T-helper 2 cell treated with Interferon-gamma antibody and Interleukin-4, amounts not matched to agents 100 ng/mL and 5 ng/mL, for 36 hours (primary cell): ENCODE measurements at regions not wholly inside any gene's neighbourhood (a gene's known extent, or its start where the extent isn't known, plus 50 kb on each side); places are given as distances from the start of the nearest gene placed in this dataset.
"Not testable (repeated sequence)": the region's sequence is repeated elsewhere in the genome, so short reads cannot be mapped to it uniquely, and the experiment has no call there.

Source experiments
- intact Hi-C: fragments of 100-400 bp; cut with micrococcal nuclease; formaldehyde crosslinking; loops from one replicate; pipeline ENCODE4 v1.15.1; 2023

DNA sequence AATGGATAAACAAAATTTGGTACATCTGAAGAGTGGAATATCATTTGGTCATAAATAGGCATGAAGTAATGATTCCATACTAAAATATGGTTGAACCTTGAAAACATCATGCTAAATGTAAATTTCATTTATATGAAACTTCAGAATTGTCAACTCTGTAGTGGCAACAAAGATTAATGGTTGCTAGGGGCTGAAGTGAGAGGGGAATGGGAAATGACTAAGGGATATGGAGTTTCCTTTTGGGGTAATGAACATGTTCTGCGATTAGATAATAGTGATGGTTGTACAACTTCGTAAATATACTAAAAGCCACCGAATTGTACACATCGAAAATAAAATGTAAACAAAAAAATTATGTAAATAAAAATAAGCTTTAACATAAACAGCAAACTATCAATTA, 384.1 kb upstream of the STEAP1 start:
- intact Hi-C loops = no loop called here

DNA sequence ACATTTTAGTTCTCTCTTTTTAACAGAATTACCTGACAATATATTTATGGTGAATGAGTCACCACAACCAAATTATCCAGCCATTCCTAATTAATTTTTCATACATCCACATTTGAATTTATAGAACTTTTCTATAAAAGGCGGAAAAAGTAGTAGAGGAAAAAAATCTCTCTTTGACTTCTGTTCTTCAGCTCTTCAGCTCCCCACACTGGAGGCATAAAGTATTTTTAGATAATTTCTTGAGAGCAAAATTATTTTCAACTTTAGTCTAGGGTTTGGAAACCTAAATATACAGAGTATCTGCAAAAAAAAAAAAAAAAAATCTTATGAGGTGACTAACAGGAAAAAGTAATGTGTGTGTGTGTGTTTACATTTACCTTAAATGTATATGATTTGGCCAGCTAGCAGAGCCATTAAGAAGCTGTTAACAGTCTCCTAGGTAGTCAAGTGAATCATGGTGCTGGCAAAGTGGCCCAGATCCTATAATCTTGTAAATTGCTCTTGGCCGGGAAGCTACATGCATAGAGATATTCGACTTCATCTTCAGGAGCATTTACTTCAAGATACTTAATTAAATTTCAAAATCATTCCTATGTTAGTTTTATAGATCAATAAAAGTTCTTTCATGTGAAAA, 383.1 kb upstream of the STEAP1 start:
- intact Hi-C loops = no loop called here

DNA sequence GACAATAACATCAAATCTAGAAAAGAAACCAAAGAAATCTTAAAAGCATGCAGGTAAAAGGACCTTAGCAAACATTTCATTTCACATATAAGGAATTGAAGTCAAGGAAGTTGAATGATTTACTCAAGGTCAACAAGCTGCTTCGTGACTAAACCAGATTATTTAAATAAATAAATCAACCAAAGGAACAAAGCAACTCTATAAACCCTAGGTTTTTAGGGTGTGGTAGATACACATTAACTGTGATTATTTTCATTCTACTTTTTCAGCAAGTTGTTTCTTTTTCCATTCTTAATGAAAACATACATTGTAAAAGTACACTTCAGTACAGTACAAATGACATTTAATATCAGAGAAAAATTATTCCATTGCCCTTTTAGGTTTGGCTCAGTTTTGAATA, 382.0 kb upstream of the STEAP1 start:
- intact Hi-C loops = no loop called here

DNA sequence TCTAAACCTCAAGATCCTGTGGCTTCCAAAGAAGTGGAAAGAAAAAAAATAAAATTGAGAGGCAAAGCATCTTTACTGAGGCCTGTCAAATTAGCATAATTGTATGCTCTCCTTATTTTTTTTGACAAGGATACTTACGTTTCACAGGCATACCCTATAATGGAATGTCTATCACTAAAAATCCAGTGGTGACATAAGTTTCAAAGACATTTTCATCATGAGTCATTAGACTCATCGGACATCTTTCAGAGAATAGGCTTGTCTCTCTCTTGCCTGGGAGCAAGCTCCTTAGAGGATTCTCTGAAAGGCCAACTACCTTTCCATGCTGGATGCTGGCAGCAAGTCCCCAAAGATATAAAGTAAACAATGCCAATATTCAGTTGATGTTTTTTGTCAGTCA, 380.7 kb upstream of the STEAP1 start:
- intact Hi-C loops = no loop called here

DNA sequence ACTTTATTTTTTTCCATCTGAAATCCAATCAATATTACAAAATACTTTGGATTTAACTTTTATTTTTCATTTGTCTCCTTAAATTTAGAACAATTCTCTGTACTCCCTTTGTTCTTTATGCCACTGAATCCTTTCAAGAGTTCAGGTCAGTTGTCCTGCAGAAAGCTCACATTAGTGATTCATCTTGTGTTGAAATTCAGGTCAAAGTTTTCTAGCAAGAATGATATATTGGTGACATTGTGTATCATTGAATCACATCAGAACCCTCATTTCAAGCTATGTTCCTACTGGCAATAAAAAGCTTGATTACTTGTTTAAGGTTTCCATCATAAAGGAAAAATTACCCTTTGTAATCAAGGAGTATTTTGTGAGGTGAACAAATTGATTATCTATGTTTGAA, 378.8 kb upstream of the STEAP1 start:
- intact Hi-C loops = no loop called here

DNA sequence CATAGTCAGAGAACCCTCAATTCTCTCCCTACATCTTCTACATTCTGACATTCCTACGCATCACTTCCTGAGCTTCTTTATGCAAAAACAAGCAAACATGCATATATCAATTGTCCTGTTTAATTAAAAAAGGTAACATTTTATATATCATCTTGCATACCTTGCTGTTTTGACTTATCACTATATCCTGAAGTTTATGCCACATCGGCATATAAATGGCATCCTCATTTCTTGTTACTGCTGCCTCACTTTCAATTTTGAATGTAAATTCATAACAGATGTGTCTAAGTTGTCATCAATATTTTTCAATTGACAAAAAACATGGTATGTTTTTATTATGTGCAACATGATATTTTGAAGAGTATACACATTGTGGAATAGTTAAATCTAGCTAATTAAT, 377.3 kb upstream of the STEAP1 start:
- intact Hi-C loops = no loop called here

DNA sequence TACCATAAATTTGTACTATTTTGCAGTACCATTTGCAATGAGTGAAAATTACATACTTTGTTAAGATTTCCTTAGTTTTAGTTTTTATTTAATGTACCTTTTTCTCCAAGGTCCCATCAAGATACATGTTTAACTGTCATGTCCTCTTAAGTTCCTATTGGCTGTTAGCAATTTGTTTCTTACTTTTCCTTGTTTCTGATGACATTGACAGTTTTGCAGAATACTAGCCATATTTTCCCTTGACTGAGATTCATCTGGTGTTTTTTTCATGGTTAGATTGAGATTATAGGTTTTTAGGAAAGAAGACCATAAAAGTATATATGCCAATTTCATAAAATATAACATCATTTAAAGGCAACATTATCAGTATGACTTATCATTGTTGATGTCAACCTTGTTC, 376.8 kb upstream of the STEAP1 start:
- intact Hi-C loops = no loop called here

DNA sequence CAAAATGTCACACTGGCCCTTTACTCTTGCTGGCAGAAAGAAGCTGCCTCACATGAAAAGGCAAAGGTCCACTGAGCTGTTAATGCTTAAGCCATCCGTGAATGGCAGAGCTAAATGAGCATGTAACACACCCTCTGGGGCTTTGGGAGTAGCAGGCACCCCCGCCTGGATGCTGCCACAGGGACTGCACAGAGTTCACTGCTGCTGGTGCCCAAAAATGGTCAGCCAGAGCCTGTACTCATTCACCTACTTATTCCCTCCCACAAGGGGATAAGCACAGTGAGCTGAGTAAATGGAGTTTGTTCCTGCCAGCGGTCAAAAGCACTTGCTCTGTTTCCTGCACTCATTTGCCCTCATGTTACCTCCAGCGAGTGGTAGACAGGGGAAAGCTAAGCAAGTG, 374.0 kb upstream of the STEAP1 start:
- intact Hi-C loops = no loop called here

DNA sequence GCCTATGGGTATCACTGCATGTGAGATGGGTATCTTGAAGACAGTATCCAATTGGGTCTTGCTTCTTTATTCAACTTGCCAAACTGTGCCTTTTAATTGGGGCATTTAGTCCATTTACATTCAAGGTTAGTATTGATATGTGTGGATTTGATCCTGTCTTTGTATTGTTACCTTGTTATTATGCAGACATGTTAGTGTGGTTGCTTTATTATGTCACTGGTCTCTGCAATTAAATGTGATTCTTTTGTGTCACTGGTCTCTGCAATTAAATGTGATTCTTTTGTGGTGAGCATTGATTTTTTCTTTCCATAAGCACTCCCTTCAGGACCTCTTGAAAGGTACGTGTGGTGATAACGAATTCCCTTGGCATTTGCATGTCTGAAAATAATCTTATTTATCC, 357.8 kb upstream of the STEAP1 start:
- intact Hi-C loops = no loop called here

DNA sequence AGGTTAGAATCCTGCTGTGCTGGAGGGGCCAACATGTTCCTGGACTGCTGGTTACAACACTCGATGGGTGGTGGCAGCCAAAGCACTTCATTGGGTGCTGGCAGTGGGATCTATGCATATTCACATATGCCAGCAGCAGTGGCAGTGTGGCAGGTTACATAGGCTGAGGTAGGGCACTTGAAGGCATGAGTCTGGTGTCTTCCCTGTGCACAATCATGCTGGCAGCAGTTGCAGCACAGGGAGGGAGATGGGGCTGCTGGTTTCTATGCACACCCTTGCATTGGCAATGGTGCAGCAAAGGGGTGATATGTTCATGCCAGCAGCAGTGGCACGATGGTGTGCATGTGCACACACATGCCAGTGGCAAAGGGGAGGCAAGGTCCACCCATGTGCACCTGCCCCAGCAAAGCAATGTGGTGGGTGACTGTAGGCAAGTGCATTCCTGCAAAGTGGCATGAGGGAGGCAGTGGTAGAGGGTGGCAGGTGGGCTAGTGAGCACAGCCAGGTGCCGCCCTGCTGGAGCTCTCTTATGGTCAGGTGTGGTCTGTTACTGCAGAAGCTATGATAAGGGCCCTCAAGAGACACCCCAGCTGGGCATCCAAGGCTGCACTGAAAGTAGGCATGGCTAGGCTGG, 356.2 kb upstream of the STEAP1 start:
- intact Hi-C loops = no loop called here

DNA sequence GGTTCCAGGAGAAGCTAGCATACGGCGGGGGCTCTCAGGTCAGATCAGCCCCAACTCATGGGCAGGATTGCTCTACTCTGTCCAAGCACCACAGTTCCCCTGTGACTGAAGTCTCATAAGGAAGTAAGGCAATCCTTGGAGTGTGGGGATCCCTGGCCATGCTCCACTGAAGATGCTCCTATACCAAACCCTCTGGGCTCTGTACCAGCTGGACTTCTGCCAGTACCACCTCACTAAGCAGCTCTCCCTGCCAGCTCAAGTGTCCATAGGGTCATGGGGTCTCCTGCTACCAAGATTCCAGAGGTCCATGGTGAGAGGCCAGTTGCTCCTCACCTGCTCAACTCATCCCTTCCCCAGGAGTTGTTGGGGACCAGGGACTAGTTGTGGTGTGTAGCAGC, 355.7 kb upstream of the STEAP1 start:
- intact Hi-C loops = no loop called here

DNA sequence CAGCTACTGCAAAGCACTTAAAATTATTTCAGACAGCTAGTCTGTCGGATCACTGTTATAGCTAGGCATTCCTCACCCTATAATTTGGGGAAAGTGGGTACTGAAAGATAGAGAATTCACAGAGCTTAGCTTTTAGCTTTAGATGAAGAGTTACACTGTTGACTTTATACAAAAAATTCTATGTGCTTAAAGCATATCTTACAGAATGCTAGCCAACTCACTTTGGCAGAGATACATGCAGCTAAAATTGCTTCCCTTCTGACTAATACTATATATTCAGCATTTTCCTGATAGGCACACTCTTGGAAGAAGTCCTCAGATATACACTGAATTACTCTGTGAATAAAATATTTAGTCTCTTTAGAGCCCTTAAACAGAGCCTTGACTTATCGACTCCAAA, 353.5 kb upstream of the STEAP1 start:
- intact Hi-C loops = no loop called here

DNA sequence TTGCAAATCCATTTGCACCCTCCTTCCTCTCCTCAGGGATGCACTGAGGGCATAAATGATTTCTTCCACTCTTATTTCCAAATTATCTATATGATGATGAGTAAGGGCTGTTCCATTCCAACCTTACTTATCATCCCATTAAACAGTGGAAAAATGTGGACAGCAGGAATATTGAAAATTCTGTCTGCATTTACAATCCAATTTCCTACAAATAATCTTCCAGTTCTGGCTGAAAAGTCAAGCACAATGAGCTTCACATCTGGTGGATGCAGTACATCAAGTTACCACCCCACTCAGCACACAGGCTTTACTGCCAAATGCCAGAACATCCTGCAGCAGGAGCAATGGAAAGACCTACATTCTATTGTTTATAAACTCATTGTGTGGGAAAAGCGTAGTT, 345.0 kb upstream of the STEAP1 start:
- intact Hi-C loops = no loop called here

DNA sequence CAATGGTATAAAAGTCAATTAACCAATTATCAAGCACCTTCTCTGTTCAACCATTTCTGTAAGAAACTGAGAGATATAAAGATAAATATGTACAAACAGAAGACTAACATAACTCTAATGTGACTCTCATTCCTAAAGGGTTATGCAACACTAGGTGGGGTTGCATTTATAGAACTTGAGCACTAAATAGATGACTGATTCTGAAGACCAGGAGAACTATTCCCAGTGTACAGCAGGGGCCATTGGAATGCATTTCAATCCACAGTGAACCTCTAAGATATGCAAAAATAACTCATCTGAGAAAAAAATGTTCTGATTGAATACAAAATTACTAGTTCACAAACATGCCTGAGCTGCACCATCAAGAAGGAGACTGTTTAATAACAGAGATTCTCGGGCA, 341.2 kb upstream of the STEAP1 start:
- intact Hi-C loops = no loop called here

DNA sequence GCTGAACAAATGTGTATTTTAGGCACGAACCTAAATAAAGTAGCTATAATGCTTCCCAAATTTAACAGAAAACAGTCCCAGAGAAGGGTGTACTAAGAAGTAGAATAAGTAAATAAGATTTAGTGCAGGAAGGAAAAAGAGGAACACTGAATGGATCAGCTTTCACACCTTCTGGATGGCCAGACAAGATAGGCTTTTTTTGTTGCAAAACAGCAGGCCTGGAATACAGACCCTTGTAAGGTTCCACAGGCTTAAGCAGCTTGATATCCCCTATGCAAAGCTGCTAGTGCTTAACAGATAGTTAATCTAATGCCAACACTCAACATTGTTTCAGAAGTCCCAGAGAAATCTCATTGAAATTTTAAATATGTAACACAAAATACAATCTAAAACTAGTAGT, 328.1 kb upstream of the STEAP1 start:
- intact Hi-C loops = no loop called here

DNA sequence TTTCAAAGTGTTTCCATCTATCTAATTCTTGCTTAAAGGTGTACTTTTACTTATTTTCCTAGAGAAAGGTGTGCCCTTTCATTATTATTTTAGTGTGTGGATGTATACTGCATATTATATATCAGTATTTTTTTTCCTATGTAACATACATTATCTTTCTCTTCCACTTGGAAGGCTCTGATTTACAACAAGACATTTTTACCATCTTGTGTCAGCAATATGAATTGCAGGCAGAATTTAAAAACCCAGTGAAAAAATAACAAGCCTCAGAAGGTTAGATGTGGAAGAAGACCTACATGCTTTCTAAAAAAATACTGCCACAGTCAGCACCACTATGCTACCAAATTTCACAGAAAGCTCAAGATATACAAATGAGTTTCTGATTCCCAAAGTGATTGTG, 327.7 kb upstream of the STEAP1 start:
- intact Hi-C loops = no loop called here

DNA sequence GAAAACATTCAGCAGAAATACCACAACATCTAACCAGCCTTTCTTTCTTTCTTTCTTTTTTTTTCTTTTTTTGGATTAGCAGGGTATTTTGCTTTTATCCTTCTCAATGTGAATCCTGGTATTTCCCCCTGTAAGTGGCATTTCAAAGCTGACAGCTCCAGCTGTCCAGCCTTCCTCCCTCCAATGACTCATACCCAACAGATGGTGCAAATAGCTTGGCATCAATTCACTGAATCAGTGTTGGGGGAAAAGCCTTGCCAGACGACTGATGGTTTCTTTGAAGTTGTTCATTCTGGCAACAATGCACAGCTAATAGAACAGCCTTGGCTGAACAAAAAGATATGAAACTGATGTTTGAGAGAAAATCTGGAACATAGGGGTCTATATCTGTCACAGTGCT, 316.8 kb upstream of the STEAP1 start:
- intact Hi-C loops = no loop called here

DNA sequence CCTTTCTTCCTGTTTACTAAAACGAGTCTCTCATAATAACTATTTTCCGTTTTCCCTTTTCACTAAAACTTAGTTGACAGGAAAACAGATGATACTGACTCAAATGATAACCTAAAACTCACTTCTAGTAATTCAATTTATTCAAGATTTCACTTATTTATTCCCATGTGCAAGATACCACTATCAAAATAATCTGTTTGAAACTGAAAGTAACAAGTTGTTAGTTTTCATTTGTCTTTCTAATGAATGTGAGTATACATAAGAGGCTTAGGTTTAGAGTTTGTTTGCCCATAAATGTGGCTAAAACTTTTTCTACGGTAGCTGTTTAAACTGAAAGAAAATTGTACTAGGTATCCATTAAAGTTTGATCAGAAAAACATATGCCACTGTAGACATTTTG, 314.9 kb upstream of the STEAP1 start:
- intact Hi-C loops = no loop called here

DNA sequence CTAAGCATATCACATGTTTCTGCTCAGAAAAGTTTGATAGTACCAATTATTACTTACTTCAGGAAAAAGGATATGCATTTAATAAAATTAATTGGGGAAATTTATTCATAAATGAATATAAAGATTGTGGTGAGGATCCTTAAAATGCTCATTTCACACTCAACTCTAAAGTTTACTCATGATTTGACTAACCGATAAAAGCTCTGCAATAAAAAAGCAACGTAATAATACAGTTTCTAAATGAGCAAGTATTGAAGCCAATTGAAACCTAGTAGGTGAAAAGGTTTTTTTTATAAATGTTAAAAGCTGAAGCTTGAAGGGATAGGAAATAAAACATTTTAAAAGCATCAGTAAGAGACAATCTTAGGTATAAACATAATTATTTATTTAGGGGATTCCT, 308.3 kb upstream of the STEAP1 start:
- intact Hi-C loops = no loop called here

DNA sequence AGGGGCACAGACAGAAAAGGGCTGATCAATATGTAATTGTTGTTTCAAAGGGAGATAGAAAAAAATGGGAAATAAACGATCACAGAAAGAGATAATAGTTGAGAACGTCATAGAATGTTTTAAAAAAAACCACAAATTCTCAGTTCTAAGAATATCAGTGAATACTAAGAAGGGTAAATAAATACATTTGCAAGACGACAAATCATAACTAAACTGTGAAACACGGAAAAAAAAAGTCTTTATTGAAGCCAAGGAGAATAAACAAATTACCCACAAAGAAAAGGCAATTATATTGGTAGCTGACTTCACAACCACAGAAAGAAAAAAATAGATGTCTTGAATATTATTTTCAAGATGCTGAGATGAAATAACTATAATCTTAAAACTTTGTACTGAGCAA, 305.2 kb upstream of the STEAP1 start:
- intact Hi-C loops = no loop called here

DNA sequence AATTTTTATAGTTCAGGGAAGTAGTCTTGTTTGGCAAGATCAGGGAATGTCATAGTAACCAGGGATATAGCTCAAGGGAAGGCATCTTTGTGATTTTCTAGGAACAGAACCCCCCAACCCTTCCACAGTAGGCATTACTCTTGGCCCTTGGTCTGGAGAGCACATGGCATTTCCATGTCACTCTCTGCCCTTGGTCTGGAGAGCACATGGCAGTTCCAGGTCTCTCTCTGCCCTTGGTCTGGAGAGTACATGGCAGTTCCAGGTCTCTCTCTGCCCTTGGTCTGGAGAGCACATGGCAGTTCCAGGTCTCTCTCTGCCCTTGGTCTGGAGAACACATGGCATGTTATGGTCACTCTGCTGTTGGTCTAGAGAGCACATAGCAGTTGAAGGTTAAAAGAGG, 297.2 kb upstream of the STEAP1 start:
- intact Hi-C loops = not testable (repeated sequence)

DNA sequence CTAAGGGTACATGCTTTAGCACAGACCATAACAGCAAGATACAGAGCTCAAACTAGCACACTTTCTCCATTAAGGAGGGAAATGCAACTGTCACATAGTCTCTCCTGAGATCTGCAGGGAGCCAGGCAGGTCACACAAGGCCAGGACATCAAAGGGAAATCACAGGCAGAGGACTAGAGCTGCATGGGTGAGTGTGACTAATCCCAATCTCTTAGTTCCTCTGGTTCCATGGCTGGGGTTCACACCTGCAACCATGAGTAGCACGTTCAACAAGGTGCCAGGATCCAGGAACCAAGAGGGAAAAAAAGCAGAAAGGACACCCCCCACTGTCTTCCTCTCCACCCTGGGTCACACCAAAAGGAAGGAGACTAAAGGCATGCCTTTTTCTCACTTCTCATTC, 296.5 kb upstream of the STEAP1 start:
- intact Hi-C loops = no loop called here

DNA sequence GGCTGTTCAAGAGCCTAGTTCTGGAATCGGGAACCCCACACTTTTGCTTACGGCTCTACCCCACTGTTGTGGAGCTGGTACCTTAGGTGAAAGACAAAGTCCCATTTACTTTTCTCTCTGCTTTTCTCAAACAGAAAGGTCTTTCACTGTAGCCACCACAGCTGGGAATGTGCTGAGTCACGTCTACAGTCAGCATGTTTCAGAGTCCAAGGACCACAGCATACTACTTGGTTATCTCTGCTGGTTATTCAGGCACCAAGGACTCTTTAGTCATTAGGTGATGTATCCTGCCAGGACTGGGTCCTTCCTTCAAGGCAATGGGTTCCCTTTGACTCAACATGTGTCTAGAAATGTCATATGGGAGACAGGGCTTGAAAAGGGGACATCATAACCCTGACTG, 266.8 kb upstream of the STEAP1 start:
- intact Hi-C loops = no loop called here

DNA sequence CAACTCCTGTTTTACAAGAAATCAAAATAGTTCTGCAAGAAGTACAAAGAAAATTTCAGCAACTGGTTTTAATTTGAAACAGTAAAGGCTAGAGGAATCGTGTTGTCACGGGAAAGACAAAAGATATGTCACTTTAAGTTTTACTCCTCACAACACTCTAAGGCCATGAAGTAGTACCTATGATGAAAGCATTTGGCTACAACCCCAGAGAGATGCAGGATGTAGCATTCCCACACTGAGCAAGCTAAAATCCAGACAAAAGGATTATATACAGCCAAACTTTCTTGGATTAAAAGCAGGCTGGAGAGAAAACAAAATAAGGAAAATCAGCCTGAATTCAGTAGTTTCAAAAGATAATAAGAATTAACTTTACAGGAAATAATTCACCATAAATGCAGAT, 245.5 kb upstream of the STEAP1 start:
- intact Hi-C loops = no loop called here
